ENCODE measurements at regions not wholly inside any gene's neighbourhood (a gene's known extent, or its start where the extent isn't known, plus 50 kb on each side); places are given as distances from the start of the nearest gene placed in this dataset.

DNA sequence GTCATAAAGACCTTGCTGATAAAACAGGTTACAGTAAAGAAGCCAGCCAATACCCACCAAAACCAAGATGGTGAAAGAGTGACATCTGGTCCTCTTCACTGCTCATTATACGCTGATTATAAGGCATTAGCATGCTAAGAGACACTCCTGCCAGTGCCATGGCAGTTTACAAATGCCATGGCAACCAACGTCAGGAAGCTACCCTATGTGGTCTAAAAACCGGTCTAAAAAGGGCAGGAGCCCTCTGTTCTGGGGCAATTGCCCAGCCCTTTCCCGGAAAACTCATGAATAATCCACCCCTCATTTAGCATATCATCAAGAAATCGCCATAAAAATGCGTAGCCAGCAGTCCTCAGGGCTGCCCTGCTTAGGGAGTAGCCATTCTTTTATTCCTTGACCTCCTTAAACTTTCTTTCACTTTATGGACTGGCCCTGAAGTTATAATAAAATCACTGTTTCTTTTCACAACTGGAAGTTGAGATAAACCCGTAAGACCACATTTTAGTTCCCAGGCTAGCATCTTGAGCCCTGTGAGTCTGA is 260.5 kb upstream of the FAT1 start:
- H2AFZ ChIP-seq (ENCODE audit: low read length) = no peak overlapping the region
- no peak overlapping the region for H3K27ac ChIP-seq (ENCODE audit: extremely low read length, insufficient read depth, low read length)
- DNase-seq (ENCODE audit: low spot score) (no peak), ATAC-seq (no peak), FAIRE-seq (no peak)
- H3K36me3 ChIP-seq (replicated peaks in 1 of 2; ENCODE audit: control insufficient read depth in 1 of 2, insufficient read depth in 2 of 2, low read length in 2 of 2) = no peaks in the 10 kb centered on the region
- intact Hi-C loops (cut with micrococcal nuclease; ENCODE audit: unreplicated experiment) = no loop called here
- no peaks in the 10 kb centered on the region for H3K79me2 ChIP-seq (ENCODE audit: insufficient read depth, low read length)
- CTCF ChIA-PET (ENCODE audit: low intra/inter-chr PET ratio, low total read pairs) = no interaction called here
- H3K9ac ChIP-seq (ENCODE audit: insufficient read depth, low read depth, low read length) = no peak overlapping the region
- H3K27me3 ChIP-seq (ENCODE audit: control insufficient read depth in 1 of 2, insufficient read depth in 2 of 2, low read length in 2 of 2) = peaks cover 1 to 28% of the 10 kb centered on the region in 2 experiments; a peak in 3 of 5 replicates
- no peaks in the 10 kb centered on the region for H4K20me1 ChIP-seq (ENCODE audit: insufficient read depth, low read length)
- no TSS peak for BruUV-seq (replicated peaks)
- in situ Hi-C loops (cut with HindIII; ENCODE audit: extremely low pct_ligation_motif_present, low pct_unique_long_range_greater_than_20kb) = no loop called here
- POLR2A ChIA-PET = no interaction called here
- no peak overlapping the region for H3K4me2 ChIP-seq (ENCODE audit: low read depth, low read length)
- TF ChIP-seq MYNN (CRISPR knock-in tag; IDR thresholded peaks at IDR 0.05; ENCODE audit: low read depth) = no peak
- no peak for TF ChIP-seq PHB2 (IDR thresholded peaks at IDR 0.05; ENCODE audit: partially characterized antibody)
- no peak for TF ChIP-seq SIN3A (IDR thresholded peaks at IDR 0.05; ENCODE audit: borderline replicate concordance, low read depth, low read length)
- TF ChIP-seq RAD51 (IDR thresholded peaks at IDR 0.05; ENCODE audit: borderline replicate concordance) = no peak
- TF ChIP-seq ZNF343 (CRISPR knock-in tag; IDR thresholded peaks at IDR 0.05) = no peak
- TF ChIP-seq ZKSCAN1 (IDR thresholded peaks at IDR 0.05; ENCODE audit: low read length) = no peak
- no peak for TF ChIP-seq MBNL3 (CRISPR knock-in tag; conservative IDR thresholded peaks at IDR 0.05)
- no peak for TF ChIP-seq ZNF670 (CRISPR knock-in tag; IDR thresholded peaks at IDR 0.05; ENCODE audit: borderline replicate concordance)
- no peak for TF ChIP-seq ZNF619 (CRISPR knock-in tag; IDR thresholded peaks at IDR 0.05)
- TF ChIP-seq NR2F1 (CRISPR knock-in tag; IDR thresholded peaks at IDR 0.05) = no peak
- TF ChIP-seq ZNF749 (CRISPR knock-in tag; IDR thresholded peaks at IDR 0.05; ENCODE audit: borderline replicate concordance) = no peak
- TF ChIP-seq ZSCAN21 (CRISPR knock-in tag; IDR thresholded peaks at IDR 0.05; ENCODE audit: borderline replicate concordance) = no peak
- TF ChIP-seq KAT8 (CRISPR knock-in tag; IDR thresholded peaks at IDR 0.05) = no peak
- TF ChIP-seq JUND (CRISPR knock-in tag; IDR thresholded peaks at IDR 0.05) = no peak
- TF ChIP-seq MBD4 (IDR thresholded peaks at IDR 0.05; ENCODE audit: borderline replicate concordance, low read length) = no peak
- no peaks in the 10 kb centered on the region for H3K9me3 ChIP-seq (ENCODE audit: low read length)
- 0 out of 2 replicates have a peak, but pooled peaks cover 4% of the 10 kb centered on the region for H3K4me1 ChIP-seq (ENCODE audit: insufficient read depth, low read length)
- H3K4me3 ChIP-seq (replicated peaks in 1 of 3; ENCODE audit: insufficient read depth in 1 of 3, low read depth in 2 of 3, low read length in 3 of 3) = no peak overlapping the region
- 3% methylated on average over 4 of the region's 7 CpGs for WGBS (ENCODE audit: low lambda C conversion rate)
